ENCODE measurements at regions not wholly inside any gene's neighbourhood (a gene's known extent, or its start where the extent isn't known, plus 50 kb on each side); places are given as distances from the start of the nearest gene placed in this dataset.

DNA sequence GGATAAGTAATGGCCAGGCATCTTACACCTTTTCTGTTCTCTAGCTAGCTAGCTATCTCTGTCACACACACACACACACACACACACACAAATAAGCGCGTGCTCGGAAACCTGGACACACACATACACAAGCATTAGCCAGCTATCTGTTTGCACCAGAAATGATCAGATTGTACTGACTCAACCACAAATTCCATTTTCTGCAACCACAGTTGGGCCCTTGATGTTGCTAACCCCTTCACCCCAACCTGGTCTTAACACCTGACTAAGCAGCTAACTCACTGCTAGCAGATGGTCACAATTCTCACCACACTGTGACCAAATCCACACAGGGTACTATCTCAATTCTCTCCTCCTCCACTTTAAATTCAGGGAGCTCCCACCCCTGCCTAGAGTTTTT, 183.0 kb upstream of the THBS1 start:
- no peak for TF ChIP-seq POLR2A (IDR thresholded peaks at IDR 0.05)
- TF ChIP-seq, protein P1, sequence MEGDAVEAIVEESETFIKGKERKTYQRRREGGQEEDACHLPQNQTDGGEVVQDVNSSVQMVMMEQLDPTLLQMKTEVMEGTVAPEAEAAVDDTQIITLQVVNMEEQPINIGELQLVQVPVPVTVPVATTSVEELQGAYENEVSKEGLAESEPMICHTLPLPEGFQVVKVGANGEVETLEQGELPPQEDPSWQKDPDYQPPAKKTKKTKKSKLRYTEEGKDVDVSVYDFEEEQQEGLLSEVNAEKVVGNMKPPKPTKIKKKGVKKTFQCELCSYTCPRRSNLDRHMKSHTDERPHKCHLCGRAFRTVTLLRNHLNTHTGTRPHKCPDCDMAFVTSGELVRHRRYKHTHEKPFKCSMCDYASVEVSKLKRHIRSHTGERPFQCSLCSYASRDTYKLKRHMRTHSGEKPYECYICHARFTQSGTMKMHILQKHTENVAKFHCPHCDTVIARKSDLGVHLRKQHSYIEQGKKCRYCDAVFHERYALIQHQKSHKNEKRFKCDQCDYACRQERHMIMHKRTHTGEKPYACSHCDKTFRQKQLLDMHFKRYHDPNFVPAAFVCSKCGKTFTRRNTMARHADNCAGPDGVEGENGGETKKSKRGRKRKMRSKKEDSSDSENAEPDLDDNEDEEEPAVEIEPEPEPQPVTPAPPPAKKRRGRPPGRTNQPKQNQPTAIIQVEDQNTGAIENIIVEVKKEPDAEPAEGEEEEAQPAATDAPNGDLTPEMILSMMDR (IDR thresholded peaks at IDR 0.05): no peak
- no peak overlapping the region for H3K4me3 ChIP-seq (ENCODE audit: low read depth, poor library complexity, severe bottlenecking)
- intact Hi-C loops (cut with DNase I; ENCODE audit: low total_unique reads): no loop called here
- DNase-seq (ENCODE audit: low spot score in 2 of 2): no peak
- WGBS, 2 donors: 98% methylated on average over 3 of the region's 3 CpGs

- intact Hi-C loops (cut with DNase I; ENCODE audit: low total_unique reads): no loop called here
- no peak overlapping the region for H3K4me3 ChIP-seq (ENCODE audit: low read depth, poor library complexity, severe bottlenecking)
- WGBS, 2 donors: 99 to 100% methylated on average over 2 of the region's 2 CpGs
- no peak for DNase-seq (ENCODE audit: low spot score in 2 of 2)
- no peak for TF ChIP-seq POLR2A (IDR thresholded peaks at IDR 0.05)
- TF ChIP-seq, protein P1 (IDR thresholded peaks at IDR 0.05): no peak
Measured at GRCh38 chr15:39399600-39399999, 181.3 kb upstream of the THBS1 start.

GRCh38 chr15:39400002-39400401, 180.9 kb upstream of the THBS1 start:
- intact Hi-C loops (cut with DNase I; ENCODE audit: low total_unique reads): no loop called here
- 96 to 100% methylated on average over 1 of the region's 1 CpG for WGBS, 2 donors
- H3K4me3 ChIP-seq (ENCODE audit: low read depth, poor library complexity, severe bottlenecking): no peak overlapping the region
- TF ChIP-seq POLR2A (IDR thresholded peaks at IDR 0.05): no peak
- TF ChIP-seq, protein P1 (IDR thresholded peaks at IDR 0.05): no peak
- no peak for DNase-seq (ENCODE audit: low spot score in 2 of 2)

- TF ChIP-seq, protein P1 (IDR thresholded peaks at IDR 0.05): no peak
- no peak for TF ChIP-seq POLR2A (IDR thresholded peaks at IDR 0.05)
- intact Hi-C loops (cut with DNase I; ENCODE audit: low total_unique reads): no loop called here
- no peak for DNase-seq (ENCODE audit: low spot score in 2 of 2)
- WGBS, 2 donors: 78 to 82% methylated on average over 7 of the region's 7 CpGs
- H3K4me3 ChIP-seq (ENCODE audit: low read depth, poor library complexity, severe bottlenecking): no peak overlapping the region
Measured at GRCh38 chr15:39400821-39401550, 179.9 kb upstream of the THBS1 start.

DNA sequence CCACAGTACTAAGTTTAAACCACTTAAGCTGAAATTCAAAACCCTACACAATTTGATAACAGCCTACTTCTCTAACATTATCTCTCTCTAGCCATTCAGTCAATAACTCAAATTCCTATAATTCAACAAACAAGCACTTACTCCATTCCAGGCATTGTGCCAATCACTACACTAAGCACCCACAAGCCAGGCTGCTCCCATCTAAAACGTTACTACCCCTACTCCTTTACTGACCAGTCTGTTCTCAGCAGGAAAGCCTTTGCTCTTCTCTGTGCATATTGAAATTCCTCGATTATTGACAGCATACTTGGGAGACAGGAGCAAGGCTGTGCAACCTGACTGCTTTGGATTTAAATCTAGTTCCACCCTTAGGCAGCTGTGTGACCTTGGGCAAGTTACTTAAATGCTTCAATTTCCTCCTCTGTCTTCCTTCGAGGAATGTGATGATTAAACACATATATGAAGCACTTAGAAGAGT, 177.2 kb upstream of the THBS1 start:
- no peak overlapping the region for H3K4me3 ChIP-seq (ENCODE audit: low read depth, poor library complexity, severe bottlenecking)
- intact Hi-C loops (cut with DNase I; ENCODE audit: low total_unique reads): no loop called here
- TF ChIP-seq POLR2A (IDR thresholded peaks at IDR 0.05): no peak
- TF ChIP-seq, protein P1 (IDR thresholded peaks at IDR 0.05): no peak
- DNase-seq (ENCODE audit: low spot score in 2 of 2): no peak
- 34% methylated on average over 3 of the region's 3 CpGs for WGBS, 2 donors

DNA sequence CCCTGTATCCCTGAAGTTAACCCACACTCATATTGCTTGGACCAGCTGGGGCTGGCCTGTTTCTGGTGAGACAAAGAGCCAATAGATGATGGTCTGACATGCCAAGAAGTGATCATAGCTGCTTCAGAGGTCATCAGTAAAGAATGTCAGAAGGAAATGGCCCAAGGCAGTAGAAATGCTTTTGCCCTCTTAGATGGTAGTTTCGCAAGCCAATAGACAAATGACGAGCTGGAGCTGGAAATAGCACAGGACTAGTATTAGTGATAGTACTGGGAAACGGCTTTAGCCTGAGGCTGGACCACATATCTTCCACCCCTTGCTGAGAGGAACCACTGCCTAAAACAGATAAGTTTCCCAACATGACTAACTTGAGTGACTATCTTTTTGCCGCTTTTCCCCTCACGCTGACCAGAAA, 176.1 kb upstream of the THBS1 start:
- intact Hi-C loops (cut with DNase I; ENCODE audit: low total_unique reads): no loop called here
- TF ChIP-seq POLR2A (IDR thresholded peaks at IDR 0.05): no peak
- TF ChIP-seq, protein P1 (IDR thresholded peaks at IDR 0.05): no peak
- H3K4me3 ChIP-seq (ENCODE audit: low read depth, poor library complexity, severe bottlenecking): no peak overlapping the region
- DNase-seq (ENCODE audit: low spot score in 2 of 2): peak in 1 of 2 donors; percentile 48
- WGBS, 2 donors: 48 to 51% methylated on average over 5 of the region's 5 CpGs

Data from lower leg skin (tissue), 4 donors.